GM18517 (cell line): ENCODE measurements at regions not wholly inside any gene's neighbourhood (a gene's known extent, or its start where the extent isn't known, plus 50 kb on each side); places are given as distances from the start of the nearest gene placed in this dataset.

Experiments used
- ATAC-seq: cut with Tn5 transposase; IDR thresholded peaks from one replicate; pipeline ENCODE4 v1.9.1; 2021; ENCODE audit warnings: mild to moderate bottlenecking, moderate library complexity; ENCODE audit not compliant: unreplicated experiment

DNA sequence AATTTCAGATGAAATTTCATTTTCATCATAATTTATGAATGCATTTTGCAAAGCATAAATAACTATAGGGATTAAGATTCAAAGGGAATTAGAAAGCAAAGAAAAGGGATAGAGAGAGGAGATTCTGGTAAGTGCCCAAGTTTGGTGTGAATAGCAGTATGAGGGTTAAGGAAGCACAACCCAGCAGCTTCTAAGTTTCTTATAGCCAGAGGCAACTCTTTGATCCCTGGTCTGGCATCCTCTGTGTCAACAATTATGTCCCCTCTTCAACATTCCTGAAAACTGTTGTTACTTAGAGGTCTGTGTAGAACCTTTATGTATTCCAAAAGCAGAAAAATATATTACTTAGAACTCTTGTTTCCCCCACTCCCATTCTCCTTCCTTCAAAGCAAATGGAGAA, 171.6 kb upstream of the SATB2 start:
- no peak for ATAC-seq

DNA sequence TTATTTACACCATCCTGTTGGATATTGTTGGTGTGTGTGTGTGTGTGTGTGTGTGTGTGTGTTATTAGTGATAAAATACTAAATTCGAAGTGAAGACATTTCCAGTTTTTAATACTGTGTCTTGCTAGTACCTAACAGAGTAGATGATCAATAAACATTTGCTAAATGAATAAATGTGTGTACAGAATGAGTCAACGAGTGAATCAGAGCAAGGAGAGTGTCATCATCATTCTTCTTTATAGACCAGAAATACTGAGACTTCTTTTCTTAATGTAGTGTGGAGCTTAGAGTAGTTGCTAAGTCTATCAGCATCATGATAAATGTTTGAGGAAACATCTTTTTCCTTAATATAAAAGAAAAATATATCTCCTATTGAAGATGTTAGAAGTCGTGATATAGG, 169.7 kb upstream of the SATB2 start:
- ATAC-seq, result no peak

DNA sequence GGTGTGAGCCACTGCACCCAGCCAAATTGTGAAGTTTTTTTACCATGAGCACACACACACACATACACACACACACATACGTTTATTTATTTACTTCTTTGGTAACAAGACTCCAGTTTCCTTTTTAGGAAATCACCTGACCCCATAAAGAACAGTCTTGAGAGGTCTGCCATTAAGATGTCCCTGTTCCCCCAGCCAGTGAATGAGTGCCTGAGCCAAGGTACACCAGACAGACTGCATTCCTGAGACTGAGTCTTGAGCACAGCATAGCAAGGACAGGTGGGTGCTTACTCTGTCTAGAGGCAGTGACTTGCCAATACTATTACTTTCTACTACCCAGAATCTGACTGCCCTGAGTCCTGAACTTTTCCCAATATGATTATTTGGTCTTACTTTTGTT, 167.2 kb upstream of the SATB2 start:
- no peak for ATAC-seq

DNA sequence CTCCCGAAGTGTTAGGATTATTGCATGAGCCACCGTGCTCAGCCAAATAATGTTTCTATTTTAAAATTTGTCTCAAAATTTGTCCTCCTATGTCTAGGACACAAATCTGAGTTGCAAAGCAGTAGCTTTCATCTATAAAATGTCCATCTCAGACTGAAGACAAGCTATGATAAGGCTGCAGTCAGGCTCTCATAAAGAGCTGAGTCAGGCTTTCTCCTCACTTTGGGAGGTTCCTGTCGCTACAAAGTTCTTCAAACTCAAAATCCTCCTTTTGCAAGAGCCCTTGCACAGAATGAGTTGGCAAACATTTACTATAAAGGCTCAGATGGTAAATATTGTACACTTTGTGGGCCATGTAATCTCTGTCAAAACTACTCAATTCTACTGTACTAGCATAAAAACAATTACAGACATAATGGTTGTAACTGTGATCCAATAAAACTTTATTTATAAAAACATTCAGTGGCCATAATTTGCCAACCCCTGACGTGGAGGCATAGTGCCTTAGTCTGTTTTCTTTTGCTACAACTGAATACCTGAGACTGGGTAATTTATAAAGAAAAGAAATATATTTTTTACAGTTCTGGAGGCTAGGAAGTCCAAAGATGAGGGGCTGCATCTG, 154.9 kb upstream of the SATB2 start:
- no peak for ATAC-seq

DNA sequence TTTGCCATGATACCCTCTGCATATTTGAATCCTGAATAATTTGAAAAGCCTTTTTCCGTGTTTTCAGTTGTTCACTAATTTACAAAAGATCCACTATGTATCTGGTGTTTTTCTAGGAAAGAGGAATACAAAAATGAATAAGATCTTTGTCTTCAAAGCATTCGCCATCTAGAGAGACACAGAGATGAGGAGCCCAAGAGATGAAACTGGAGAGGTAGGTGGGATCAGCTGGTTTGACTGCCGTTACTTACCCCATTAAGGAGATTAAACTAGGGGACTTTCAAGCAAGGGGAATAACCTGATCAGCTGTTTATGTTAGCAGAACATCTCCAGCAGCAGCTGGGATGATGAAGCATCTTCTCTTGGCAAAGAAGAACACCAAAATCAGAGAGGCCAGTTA, 150.2 kb upstream of the SATB2 start:
- no peak for ATAC-seq

DNA sequence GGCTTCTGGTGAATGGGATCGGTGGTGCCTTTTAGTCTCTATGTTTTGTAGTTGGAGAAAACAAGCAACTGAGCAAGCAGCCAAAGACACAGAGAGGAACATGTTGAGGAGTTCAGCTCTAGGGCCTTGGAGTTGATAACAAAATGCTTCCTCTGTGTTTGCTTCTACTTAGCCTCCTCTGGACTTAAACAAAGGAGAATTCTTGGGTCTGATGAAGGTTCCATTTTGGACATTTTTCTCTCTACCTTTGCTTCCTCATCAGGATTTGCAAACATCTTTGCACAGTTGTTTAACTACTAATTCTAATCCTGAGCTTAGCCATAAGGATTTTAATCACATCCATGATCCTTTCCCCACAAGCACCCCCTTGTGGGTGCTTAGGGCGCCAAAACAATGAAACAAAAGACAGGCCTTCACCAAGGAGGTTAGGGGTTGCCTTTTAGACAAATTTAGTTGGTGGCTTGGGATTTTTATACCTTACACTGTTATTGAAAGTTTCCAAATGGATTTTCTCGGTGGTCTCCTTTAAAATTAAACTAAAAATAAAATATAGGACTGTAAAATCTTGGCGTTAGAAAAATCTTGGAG, 148.5 kb upstream of the SATB2 start:
- no peak for ATAC-seq

DNA sequence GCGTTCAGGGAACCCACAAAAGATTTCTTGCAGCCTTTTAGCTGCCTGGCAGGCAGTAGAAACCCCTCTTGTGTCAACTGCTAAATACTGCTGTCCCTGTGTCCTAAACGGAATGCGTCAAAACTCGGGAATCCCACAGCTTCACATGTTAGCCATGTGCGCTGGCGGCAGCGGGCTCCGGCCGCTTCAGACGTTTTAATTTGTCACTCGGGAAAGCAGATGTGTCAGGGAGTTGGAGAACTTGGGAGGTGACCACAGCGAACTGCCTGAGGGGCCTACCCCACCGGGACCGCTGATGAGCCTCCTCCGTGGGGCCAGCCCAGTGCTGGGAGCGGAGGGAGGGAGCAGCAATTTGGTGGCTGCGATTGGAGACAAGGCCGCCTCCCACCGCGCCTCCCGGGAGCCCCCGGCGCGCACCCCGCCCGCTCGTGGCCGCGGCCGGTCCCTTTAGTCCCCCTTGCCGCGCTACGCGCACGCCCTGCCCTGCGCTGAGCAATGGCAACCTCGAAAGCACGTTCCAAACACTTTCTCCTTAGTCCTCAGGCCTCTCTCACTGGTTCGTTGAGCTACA, 146.1 kb upstream of the SATB2 start:
- ATAC-seq, result no peak

DNA sequence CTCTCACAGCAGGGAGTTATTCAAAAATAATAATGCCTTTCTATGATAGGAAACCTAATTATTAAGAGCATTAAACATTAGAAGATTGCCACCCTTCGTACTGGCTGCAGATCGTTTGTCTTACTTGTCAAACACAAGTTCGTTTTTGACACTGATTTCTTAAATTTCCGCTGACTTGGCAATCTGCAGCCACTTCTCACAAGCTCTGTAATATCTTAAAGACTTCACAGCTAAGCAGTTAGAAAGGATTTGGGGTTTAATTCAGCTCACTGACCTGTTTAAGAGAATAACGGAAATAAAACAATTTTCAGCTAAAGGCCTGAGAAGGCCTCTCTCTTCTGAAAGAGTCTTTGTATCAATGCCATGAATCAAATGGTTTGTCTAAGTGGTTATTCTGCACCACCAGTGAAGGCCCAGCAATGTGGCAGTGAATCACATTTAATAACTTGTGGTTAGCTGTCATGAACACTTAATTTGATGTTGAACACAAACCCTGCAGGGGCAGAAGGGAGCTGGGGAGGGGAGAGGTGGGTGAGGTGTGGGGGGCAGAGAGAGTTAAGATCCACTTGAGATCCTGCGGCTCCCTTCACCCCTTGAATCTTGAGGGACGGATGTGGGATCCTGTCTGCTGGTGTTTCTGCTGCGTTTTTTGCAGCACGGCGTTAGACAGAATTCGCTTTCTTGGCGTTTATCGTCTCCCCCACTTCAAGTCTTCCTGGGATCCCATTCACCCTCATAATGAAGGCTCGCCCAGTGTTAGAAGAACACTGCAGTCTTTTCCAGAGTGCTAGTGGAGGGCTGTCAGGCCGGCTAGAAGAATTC, 145.4 kb upstream of the SATB2 start:
- ATAC-seq, result no peak

DNA sequence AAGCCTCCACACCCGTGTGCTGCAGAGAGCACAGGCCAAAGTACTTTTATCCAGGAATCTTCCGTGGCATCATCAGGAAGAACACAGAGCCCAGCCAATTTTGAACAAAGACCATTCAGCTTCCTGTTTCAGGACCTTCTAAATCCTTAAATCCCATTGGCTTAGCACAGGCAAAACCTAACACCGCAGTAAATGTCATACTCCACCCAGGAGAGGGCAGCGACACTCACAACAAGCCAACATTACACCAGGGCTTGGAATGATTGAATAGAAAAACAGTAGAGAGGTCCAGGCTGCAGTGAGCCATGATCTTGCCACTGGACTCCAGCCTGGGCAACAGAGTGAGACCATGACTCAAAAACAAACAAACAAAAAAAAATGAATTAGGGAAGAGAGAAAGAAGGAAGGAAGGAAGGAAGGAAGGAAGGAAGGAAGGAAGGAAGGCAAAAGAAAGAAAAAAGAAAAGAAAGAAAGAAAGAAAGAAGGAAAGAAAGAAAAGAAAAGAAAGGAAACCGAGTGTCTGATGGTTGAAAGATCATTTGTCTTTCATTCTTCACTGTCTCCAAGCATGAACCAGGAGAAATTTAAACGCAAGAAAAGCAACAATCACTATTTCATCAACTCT, 144.6 kb upstream of the SATB2 start:
- ATAC-seq, result no peak

DNA sequence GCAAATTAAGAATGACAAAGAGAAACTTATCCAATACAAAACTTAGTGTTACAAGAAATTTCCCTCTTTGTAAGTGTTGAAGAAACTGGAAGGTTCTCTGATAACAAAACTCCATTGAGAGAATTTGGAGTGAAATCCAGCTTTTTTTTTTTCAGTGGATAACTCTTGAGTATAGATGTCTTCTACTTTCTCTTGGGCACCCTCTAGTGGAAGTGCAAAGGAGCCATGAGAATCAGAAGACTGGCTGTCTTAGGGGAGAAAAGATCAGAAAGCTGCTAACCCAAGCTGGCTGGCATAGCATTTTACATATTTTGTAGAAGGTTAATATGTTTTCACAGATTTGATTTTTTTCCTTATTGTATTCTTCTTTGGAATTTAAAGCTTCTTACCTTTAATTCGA, 138.8 kb upstream of the SATB2 start:
- ATAC-seq, result no peak

DNA sequence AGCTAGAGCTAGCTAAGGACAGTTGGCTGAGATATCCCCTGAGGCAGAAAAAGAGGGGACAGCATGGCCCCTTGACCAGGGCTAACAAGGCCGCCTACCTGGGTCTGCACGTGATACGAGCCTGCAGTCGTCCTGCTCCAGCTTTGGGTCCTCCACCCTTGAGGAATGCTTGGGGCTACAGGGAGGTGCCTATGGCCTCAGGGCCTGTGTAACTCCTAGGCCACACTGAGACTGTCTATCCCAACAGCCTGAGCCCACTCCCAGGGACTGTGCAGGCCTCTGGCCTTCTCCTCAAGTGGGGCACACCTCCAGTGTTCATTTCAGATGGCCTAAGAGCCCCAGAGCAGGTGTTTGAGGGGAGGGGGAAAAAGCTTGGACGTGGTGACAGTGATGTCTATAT, 136.7 kb upstream of the SATB2 start:
- ATAC-seq, result no peak

DNA sequence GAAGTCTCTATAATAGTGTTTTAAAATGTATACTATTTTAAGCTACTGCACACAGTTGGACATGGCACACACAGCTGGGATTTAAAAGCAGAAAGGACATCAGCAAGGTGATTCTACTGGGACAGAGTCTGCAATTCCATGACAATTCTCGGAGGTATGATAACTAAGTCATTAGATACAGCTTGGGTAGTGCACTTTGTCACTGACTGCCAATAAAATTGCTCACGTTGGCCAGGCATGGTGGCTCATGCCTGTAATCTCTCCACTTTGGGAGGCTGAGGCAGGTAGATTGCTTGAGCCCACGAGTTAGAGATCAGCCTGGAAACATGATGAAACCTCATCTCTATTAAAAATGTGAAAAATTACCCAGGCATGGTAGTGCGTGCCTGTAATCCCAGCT, 134.1 kb upstream of the SATB2 start:
- no peak for ATAC-seq

DNA sequence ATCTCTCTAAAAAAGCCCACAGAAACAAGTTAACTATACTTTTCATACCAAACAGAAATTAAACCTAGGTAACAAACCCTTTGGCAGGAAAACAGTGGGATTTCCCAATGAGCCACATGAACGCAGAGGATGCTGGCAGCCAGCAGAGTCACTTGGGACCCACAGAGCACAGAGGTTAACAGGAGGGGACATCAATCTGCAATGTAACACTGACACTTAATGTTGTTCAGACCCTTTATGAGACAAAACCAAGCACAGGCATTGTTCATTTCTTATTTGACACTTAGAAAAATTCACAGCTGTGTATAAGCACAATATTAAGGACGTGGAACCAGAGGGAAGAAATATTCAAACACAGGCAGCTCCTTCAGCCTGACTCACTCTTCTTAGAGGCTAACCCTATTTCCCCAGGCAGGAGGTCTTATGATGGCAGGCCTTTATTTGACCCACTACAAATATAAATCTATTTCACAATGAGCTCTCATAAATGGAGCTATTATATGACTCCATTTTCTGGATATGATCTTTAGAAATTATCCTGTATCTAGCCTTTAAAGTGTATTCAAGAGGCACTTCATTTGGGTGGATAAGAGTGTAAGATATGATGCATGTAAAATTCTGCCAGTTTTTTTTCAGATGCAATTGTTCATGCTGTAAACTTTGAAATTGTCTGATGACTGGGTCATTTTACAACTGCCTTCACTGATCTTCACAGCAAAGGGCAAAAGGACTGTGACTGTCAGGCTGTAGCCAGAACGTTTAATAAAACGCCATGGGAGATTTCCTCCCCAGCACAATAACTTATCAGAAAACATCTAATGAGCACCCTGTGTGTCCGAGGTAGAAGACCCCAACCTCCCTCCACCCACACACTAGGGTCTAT, 132.8 kb upstream of the SATB2 start:
- ATAC-seq, result no peak

DNA sequence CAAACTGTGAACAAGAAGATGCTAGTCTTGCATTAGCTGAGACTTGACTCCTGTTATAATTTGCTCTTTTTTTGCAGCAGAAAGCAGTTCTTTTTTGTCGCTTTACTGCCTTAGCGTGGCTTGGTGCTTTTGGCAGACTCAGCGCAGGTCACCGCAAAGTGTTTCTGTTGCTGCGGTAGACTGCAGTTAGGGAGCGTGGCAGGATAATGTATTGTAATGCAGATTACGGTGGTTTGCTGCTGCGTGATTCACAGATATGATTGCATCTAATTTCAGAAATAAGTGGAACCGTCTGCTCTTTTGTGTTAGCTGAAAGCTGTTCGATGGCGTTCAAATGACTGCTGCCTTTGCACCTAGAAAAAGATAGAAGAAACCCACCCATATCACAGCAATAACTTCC, 131.6 kb upstream of the SATB2 start:
- no peak for ATAC-seq

DNA sequence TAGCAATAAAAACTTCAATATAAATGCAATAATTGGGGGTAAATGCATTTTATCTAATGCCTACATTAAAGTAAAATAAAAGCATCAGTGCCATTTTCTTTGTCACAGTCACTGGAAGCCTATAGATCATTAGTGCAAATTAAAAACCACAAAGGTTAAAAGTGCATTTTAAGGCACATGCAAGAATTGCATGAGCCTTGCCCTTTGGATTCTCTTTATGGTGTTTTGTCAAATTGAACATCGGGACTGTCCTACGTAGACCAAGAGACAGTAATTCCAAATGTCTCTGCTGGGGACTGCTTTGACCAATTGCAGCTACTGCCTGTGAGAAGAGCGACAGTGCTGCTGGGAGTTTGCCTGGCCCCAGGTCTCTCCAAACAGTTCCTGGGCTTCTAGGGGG, 130.3 kb upstream of the SATB2 start:
- ATAC-seq, result no peak

DNA sequence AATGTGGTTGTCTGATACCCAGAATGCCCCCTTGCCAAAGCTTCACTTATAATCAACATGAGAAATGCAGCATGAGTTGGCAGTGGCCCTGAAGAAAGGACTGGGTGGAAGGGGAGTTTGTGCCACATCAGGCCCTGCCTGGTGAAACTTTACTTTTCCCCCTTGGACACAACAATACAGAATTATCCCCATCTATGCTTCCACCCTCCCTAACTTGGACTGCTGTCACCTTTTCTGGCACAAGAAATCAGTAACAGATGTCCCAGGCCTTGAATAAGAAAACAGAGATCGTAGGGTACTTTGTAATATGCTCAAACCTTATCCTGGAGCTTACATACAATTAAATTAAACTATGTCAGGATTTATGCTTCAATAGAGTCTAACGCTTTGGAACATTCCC, 128.9 kb upstream of the SATB2 start:
- no peak for ATAC-seq

DNA sequence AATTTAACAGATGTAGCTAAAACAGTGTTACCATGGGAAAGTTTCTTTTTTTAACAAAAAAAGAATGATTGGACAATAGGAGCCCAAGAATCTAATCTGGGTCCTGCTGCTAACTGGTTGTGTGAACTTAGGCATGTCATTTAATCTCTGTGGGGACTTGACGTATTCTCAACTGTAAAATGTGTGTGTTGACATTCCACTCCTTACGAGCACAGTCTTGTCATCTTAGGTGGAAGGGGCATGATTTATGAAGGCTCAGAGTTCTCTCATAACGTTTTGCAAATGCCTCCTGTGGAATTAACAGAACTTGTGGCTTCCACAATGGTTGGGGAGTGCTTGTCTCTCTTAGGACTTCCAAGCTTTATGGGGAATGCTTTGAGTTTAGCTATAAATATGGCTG, 125.9 kb upstream of the SATB2 start:
- ATAC-seq, result no peak

DNA sequence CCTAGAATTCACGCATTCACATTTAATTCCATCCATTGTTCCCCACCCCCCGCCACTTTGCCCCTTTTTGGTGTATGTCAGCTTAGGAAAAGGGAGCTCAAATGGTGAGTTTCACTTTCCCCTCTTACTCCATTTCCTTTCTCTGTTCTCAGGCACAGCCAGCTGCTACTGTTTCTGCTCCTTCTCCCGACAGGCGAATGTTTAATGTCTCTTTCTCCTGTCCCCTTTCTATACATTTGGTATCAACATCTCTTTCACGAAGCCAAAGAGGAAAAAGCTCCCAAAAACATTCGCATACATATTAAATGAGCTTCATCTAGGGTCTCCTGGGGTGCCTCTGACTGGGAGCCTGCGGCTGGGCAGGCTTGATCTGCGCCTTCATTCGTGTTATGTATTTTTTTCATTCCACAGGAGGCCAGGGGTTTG, 124.2 kb upstream of the SATB2 start:
- ATAC-seq, result no peak

DNA sequence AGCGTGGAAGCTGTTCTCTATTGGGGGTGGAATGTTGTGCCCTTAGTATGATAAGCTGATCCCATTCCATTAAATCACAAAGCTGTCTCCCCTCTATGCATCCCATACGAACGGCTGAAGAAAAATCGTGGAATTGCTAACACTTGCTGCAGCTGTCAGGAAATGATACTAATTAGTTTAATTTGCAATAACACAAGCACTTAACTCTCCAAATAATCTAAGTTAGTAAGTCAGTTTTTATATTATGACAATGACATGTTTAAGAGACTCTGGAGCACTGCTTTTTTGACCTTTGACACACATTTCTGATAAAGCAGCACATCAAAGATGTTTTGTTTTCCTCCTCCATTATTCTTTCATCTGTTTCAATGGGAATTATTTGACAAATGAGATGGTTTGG, 123.7 kb upstream of the SATB2 start:
- ATAC-seq, result no peak

DNA sequence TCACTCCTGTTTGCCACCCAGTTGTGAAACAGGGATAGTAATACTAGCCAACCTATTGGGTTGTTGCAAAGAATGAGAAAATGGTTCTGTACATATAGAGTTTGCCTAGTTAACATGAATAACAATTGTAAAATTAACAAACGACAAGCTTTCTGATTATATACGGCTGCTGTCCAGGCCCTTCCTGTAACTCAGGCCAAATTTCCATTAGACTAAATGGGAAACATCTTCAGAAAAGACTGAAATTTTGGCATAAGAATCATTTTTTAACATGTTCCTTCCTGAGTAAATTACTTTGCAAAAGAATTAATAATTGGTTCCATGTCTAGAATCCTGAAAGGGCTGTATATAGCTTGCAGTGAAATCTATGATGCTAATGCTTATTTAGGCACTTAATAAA, 117.7 kb upstream of the SATB2 start:
- ATAC-seq, result no peak

DNA sequence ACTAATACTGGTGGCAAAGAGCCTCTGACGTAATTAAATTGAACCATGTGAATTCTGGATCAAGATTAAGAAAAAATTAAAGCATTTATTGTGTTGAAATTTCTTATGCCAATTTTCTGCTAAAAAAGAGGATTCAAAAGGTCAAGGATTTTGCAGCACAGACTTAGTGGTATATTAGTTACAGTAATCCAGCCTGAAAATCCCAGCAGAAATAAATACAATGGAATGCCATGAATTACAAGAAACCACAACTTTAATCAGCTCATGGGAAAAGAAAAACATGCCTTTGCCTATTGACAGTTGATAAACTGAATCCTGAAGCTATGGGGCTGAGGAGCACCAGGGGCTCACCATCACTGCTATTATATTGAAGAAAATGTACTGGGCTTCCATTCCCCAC, 114.8 kb upstream of the SATB2 start:
- no peak for ATAC-seq
